Mesendoderm (in vitro differentiated cells): ENCODE measurements at regions not wholly inside any gene's neighbourhood (a gene's known extent, or its start where the extent isn't known, plus 50 kb on each side); places are given as distances from the start of the nearest gene placed in this dataset.

Experiments used
- small RNA-seq: library from polyadenylated mRNA; stranded (forward); fragments of <200 nt; extraction: miRNeasy Mini kit (QIAGEN cat#:217004); gene quantifications from one replicate; pipeline ENCODE3, GENCODE V24; 2013; ENCODE audit not compliant: insufficient read depth

Small RNA genes in the stretch of these regions (small RNA-seq; reads per million reads assigned to genes)
- 0.54 reads per million for gene RNA5SP451
